ENCODE measurements at regions not wholly inside any gene's neighbourhood (a gene's known extent, or its start where the extent isn't known, plus 50 kb on each side); places are given as distances from the start of the nearest gene placed in this dataset.
A peak's percentile ranks its signal among the peaks of the same experiment; 100 is the strongest.
"Not testable (repeated sequence)": the region's sequence is repeated elsewhere in the genome, so short reads cannot be mapped to it uniquely, and the experiment has no call there.

DNA sequence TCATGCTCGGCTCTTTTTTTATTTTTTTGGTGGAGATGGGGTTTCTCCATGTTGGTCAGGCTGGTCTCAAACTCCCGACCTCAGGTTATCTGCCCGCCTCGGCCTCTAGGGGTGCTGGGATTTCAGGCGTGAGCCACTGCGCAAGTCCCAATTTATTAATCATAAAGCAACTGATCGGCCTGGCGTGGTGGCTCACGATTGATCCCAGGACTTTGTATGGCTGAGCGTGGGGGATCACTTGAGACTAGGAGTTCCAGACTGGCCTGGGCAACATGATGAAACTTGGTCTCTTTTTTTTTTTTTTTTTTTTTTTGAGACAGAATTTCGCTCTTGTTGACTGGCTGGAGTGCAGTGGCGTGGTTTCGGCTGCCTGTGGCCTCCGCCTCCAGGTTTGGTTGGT is 139.8 kb downstream of the GOLGA6L22 start:
- DNase-seq; H3K27me3 ChIP-seq; H3K4me1 ChIP-seq (ENCODE audit: insufficient read depth); H3K4me3 ChIP-seq; intact Hi-C loops (cut with DNase I); H3K9me3 ChIP-seq; H3K27ac ChIP-seq; H3K36me3 ChIP-seq: not testable (repeated sequence)
- WGBS, 3 donors, result 94 to 95% (median 94%) methylated on average over 10 to 14 of the region's 14 CpGs

DNA sequence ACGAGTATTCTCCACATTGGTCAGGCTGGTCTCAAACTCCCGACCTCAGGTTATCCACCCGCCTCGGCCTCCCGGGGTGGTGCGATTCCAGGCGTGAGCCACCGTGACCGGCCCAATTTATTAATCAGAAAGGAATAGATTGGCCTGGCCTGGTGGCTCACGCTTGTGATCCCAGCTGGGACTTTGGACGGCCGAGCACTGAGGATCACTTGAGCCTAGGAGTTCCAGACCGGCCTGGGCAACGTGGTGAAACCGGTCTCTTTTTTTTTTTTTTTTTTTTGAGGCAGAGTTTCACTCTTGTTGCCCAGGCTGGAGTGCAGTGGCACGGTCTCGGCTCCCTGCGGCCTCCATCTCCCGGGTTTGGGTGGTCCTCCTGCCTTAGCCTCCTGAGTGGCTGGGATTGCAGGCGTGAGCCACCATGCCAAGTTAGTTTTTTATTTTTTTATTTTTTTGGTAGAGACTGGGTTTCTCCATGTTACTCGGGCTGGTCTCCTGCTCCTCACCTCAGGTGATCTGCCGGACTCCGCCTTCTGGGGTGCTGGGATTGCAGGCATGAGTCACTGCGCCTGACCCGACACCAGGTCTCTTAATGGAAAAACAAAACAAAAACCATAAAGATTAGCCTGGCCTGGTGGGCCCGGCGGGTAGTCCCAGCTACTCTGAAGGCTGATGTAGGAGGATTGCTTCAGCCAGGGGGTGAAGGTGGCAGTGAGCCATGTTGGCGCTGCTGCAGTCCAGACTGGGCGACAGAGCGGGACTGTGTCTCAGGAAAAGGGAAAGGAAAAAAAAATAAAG is 141.0 kb downstream of the GOLGA6L22 start:
- H3K4me3 ChIP-seq; intact Hi-C loops (cut with DNase I); H3K27ac ChIP-seq; H3K9me3 ChIP-seq; H3K4me1 ChIP-seq (ENCODE audit: insufficient read depth); H3K27me3 ChIP-seq; H3K36me3 ChIP-seq; DNase-seq: not testable (repeated sequence)
- WGBS, 3 donors, result 90 to 93% (median 91%) methylated on average over 30 of the region's 30 CpGs

DNA sequence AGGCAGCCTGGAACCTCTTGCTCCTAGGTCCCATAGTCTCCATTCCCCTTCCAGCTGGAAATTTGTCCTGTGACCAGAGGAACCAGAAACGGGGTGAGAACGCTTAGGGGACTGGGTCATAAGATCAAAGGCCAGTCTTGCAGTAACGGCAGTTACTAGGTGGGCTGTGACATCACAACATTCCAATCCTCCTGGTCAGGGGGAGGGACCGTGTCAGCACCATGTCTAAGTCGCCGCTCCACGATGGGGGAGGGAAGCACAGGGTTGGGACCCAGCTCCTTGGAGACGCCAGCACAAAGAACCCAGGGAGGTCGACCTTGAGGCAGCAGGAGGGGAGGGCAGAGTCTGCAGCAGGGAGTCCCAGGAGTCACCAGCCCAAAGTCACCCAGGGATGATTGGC is 158.3 kb downstream of the GOLGA6L22 start:
- H3K4me1 ChIP-seq (ENCODE audit: insufficient read depth); DNase-seq; H3K4me3 ChIP-seq; H3K9me3 ChIP-seq; H3K36me3 ChIP-seq; H3K27ac ChIP-seq; H3K27me3 ChIP-seq; intact Hi-C loops (cut with DNase I): not testable (repeated sequence)
- 50 to 64% (median 63%) methylated on average over 6 to 9 of the region's 9 CpGs for WGBS, 3 donors

- H3K27me3 ChIP-seq; intact Hi-C loops (cut with DNase I); H3K36me3 ChIP-seq; H3K4me1 ChIP-seq (ENCODE audit: insufficient read depth); H3K27ac ChIP-seq; DNase-seq; H3K9me3 ChIP-seq; H3K4me3 ChIP-seq: not testable (repeated sequence)
- 8 to 12% (median 9%) methylated on average over 3 of the region's 3 CpGs for WGBS, 3 donors
Observed at GRCh38 chr15:22631789-22632188, 154.7 kb upstream of the NIPA1 start.

DNA sequence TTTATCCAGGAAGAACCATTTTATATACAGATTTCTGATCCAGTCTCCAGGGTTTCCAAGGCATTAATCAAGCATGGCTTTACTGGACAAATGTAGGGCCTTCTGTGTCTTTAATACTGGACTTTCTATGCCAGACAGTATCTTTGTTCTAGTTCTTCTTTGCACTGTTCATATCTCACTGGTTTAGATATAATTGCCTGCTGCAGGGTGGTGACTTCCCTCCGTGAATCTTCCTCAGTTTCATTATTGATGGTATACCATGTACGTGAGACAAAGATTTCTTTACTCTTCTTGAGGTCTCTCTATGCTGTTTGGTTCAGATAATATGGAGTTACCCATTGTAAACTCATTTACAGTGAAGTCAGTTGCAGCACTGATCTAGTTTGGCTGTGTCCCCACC is 146.5 kb upstream of the NIPA1 start:
- H3K36me3 ChIP-seq; H3K9me3 ChIP-seq; H3K27ac ChIP-seq; intact Hi-C loops (cut with DNase I); H3K4me1 ChIP-seq (ENCODE audit: insufficient read depth); DNase-seq; H3K27me3 ChIP-seq; H3K4me3 ChIP-seq: not testable (repeated sequence)
- WGBS, 3 donors, result 57 to 77% (median 72%) methylated on average over 2 of the region's 2 CpGs

GRCh38 chr15:22649458-22649857 is 137.0 kb upstream of the NIPA1 start:
- H3K36me3 ChIP-seq; DNase-seq; intact Hi-C loops (cut with DNase I); H3K27me3 ChIP-seq; H3K4me3 ChIP-seq; H3K27ac ChIP-seq; H3K9me3 ChIP-seq; H3K4me1 ChIP-seq (ENCODE audit: insufficient read depth): not testable (repeated sequence)
- WGBS, 3 donors, result 67 to 73% (median 70%) methylated on average over 4 of the region's 4 CpGs

DNA sequence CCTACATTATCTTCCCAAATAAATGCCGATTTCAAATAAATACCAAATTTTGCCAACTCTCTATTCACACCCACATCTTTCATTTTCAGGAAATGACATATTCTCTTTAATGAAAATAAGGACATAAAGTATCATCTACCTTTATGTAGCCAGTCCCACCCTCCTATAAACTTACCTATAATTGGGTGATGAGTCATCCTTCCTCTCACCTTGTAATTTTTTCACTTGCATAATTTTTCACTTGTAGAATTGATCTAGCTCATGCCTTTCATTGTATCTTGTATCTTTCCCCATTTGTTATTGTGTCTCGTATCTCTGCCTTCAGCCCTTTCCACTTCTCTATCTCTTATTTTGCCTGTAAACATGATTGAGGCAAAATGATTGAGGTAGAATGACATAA is 135.3 kb upstream of the NIPA1 start:
- H3K4me3 ChIP-seq; H3K27ac ChIP-seq; intact Hi-C loops (cut with DNase I); DNase-seq; H3K36me3 ChIP-seq; H3K9me3 ChIP-seq; H3K4me1 ChIP-seq (ENCODE audit: insufficient read depth); H3K27me3 ChIP-seq: not testable (repeated sequence)
- WGBS, 3 donors, result 85 to 96% (median 90%) methylated on average over 2 of the region's 2 CpGs

DNA sequence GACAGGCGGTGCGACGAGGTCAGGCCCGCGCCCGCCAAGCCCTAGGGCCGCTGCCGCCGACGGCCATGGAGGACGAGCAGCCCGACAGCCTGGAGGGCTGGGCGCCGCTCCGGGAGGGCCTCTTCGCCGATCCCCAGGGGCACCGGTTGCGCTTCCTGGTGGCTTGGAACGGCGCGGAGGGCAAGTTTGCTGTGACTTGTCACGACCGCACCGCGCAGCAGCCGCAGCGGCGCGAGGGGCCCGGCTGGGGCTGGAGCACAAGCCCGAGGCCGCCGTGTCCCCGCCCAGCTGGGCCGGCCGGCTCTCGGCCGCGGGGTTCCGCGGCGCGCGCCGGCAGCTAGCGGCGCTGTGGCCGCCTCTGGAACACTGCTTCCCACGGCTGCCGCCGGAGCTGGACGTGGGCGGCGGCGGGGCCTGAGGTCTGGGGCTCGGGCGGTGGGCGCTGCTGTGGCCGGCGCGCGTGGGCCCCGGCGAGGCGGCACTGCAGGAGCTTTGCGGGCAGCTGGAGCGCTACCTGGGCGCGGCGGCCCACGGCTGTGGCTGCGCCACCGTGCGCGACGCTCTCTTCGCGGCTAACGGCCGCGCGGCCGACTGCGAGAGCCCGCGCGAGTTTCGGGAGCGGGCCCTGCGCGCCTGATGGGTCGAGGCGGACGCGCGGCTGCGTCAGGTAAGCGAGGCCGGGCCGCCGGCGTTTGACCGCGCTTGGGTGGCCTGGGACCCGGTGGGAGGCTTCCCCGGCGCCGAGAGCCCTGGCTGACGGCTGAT is 122.0 kb upstream of the NIPA1 start:
- H3K4me1 ChIP-seq (ENCODE audit: insufficient read depth); intact Hi-C loops (cut with DNase I); H3K36me3 ChIP-seq; H3K9me3 ChIP-seq; H3K27me3 ChIP-seq: not testable (repeated sequence)
- DNase-seq, result peak; percentile 26 to 69 (median 52)
- peak overlapping the region; percentile 93 to 98 for H3K27ac ChIP-seq
- peak overlapping the region; percentile 58 for H3K4me3 ChIP-seq
- 0 to 1% (median 0%) methylated on average over 2 to 98 of the region's 110 CpGs for WGBS, 3 donors

GRCh38 chr15:22665059-22665702 is 121.3 kb upstream of the NIPA1 start:
- Histone ChIP-seq H3K27ac (peak overlapping the region; percentile 93 to 98), H3K4me3 (peak overlapping the region; percentile 58)
- H3K4me1 ChIP-seq (ENCODE audit: insufficient read depth); H3K36me3 ChIP-seq; H3K9me3 ChIP-seq; H3K27me3 ChIP-seq; intact Hi-C loops (cut with DNase I): not testable (repeated sequence)
- 1% methylated on average over 11 to 17 of the region's 22 CpGs for WGBS, 3 donors
- DNase-seq, result peak in 3 of 5 donors; percentile 56 to 58 (median 57)

- DNase-seq, result not testable (repeated sequence)
- H3K27ac ChIP-seq, result peak overlapping the region; percentile 93 to 98
- 0 to 7% (median 0%) methylated on average over 1 to 2 of the region's 2 CpGs for WGBS, 3 donors
Observed at GRCh38 chr15:22665711-22666110, 120.7 kb upstream of the NIPA1 start.

GRCh38 chr15:22684786-22685185 is 101.7 kb upstream of the NIPA1 start:
- H3K4me1 ChIP-seq (ENCODE audit: insufficient read depth); H3K27me3 ChIP-seq; DNase-seq; H3K36me3 ChIP-seq; H3K4me3 ChIP-seq; H3K9me3 ChIP-seq; intact Hi-C loops (cut with DNase I); H3K27ac ChIP-seq: not testable (repeated sequence)
- WGBS, 3 donors, result 55 to 59% (median 58%) methylated on average over 2 of the region's 2 CpGs

More at GRCh38 chr15:22665711-22666110, 120.7 kb upstream of the NIPA1 start:
- H3K4me3 ChIP-seq, result peak overlapping the region; percentile 58
- intact Hi-C loops (cut with DNase I); H3K9me3 ChIP-seq; H3K4me1 ChIP-seq (ENCODE audit: insufficient read depth); H3K27me3 ChIP-seq; H3K36me3 ChIP-seq: not testable (repeated sequence)
